GM18508 (cell line): ENCODE measurements at regions not wholly inside any gene's neighbourhood (a gene's known extent, or its start where the extent isn't known, plus 50 kb on each side); places are given as distances from the start of the nearest gene placed in this dataset.

Experiments used
- ATAC-seq: cut with Tn5 transposase; IDR thresholded peaks from one replicate; pipeline ENCODE4 v1.9.1; 2021; ENCODE audit warnings: moderate number of reproducible peaks; ENCODE audit not compliant: insufficient read depth, unreplicated experiment

- ATAC-seq = no peak
Measured at GRCh38 chr5:163760498-163760897, 255.1 kb downstream of the MAT2B start.

GRCh38 chr5:163766936-163767670 lies 261.7 kb downstream of the MAT2B start:
- ATAC-seq = no peak

GRCh38 chr5:163770625-163771024 lies 265.2 kb downstream of the MAT2B start:
- ATAC-seq = no peak

GRCh38 chr5:163772241-163772640 lies 266.8 kb downstream of the MAT2B start:
- no peak for ATAC-seq

GRCh38 chr5:163772644-163773043 lies 267.2 kb downstream of the MAT2B start:
- ATAC-seq = no peak

GRCh38 chr5:163773226-163773625 lies 267.8 kb downstream of the MAT2B start:
- ATAC-seq = no peak

- ATAC-seq = no peak
Measured at GRCh38 chr5:163789870-163790269, 284.5 kb downstream of the MAT2B start.

GRCh38 chr5:163790497-163790896 lies 285.1 kb downstream of the MAT2B start:
- no peak for ATAC-seq

- ATAC-seq = no peak
Measured at GRCh38 chr5:163794993-163795392, 289.6 kb downstream of the MAT2B start.

- ATAC-seq = no peak
Measured at GRCh38 chr5:163807781-163808180, 302.4 kb downstream of the MAT2B start.

- no peak for ATAC-seq
Measured at GRCh38 chr5:163809473-163809872, 304.1 kb downstream of the MAT2B start.

- no peak for ATAC-seq
Measured at GRCh38 chr5:163813900-163814299, 308.5 kb downstream of the MAT2B start.

GRCh38 chr5:163815240-163815791 lies 309.9 kb downstream of the MAT2B start:
- no peak for ATAC-seq

GRCh38 chr5:163821142-163821541 lies 315.7 kb downstream of the MAT2B start:
- ATAC-seq = no peak

GRCh38 chr5:163822548-163822947 lies 317.1 kb downstream of the MAT2B start:
- no peak for ATAC-seq

- no peak for ATAC-seq
Measured at GRCh38 chr5:163825661-163826060, 320.2 kb downstream of the MAT2B start.

GRCh38 chr5:163826201-163826600 lies 320.8 kb downstream of the MAT2B start:
- ATAC-seq = no peak

GRCh38 chr5:163832155-163832554 lies 326.7 kb downstream of the MAT2B start:
- no peak for ATAC-seq

- ATAC-seq = no peak
Measured at GRCh38 chr5:163838738-163839137, 333.3 kb downstream of the MAT2B start.

- ATAC-seq = no peak
Measured at GRCh38 chr5:163846512-163846911, 341.1 kb downstream of the MAT2B start.

- no peak for ATAC-seq
Measured at GRCh38 chr5:163855754-163856153, 350.3 kb downstream of the MAT2B start.

- ATAC-seq = no peak
Measured at GRCh38 chr5:163861670-163862069, 356.3 kb downstream of the MAT2B start.
